Neuronal stem cell (in vitro differentiated cells): ENCODE measurements at regions not wholly inside any gene's neighbourhood (a gene's known extent, or its start where the extent isn't known, plus 50 kb on each side); places are given as distances from the start of the nearest gene placed in this dataset.

Experiments
- DNase-seq: peaks from one replicate; pipeline ENCODE4 v3.0.0-alpha.2; 2013; ENCODE audit warnings: low spot score
- H2AFZ ChIP-seq: one replicate; pipeline ENCODE4 v1.6.1; 2013; ENCODE audit warnings: mild to moderate bottlenecking, low read length, inconsistent platforms
- H2AK5ac ChIP-seq: 2 replicates; pipeline ENCODE4 v1.6.1; 2013; ENCODE audit warnings: low read depth, mild to moderate bottlenecking, inconsistent platforms, low read length, moderate library complexity, mixed read lengths
- H2BK120ac ChIP-seq: 2 replicates; pipeline ENCODE4 v1.6.1; 2013; ENCODE audit warnings: low read depth, mild to moderate bottlenecking, inconsistent platforms, low read length, moderate library complexity, mixed read lengths
- H2BK12ac ChIP-seq: one replicate; pipeline ENCODE4 v1.6.1; 2013; ENCODE audit warnings: low read length, inconsistent platforms
- H2BK15ac ChIP-seq: 2 replicates; pipeline ENCODE4 v1.6.1; 2013; ENCODE audit warnings: mild to moderate bottlenecking, low read length, inconsistent platforms, mixed read lengths
- H2BK5ac ChIP-seq: one replicate; pipeline ENCODE4 v1.6.1; 2013; ENCODE audit warnings: inconsistent platforms, mild to moderate bottlenecking, low read length, moderate library complexity
- H3K14ac ChIP-seq: one replicate; pipeline ENCODE4 v1.6.1; 2013; ENCODE audit warnings: low read length, inconsistent platforms
- H3K18ac ChIP-seq: 2 replicates; pipeline ENCODE4 v1.6.1; 2013; ENCODE audit warnings: low read length, inconsistent platforms
- H3K23ac ChIP-seq: 2 replicates; pipeline ENCODE4 v1.6.1; 2013; ENCODE audit warnings: low read depth, mild to moderate bottlenecking, mixed read lengths, low read length, inconsistent platforms; ENCODE audit not compliant: poor library complexity
- H3K27ac ChIP-seq: replicated peaks from 3 replicates; pipeline ENCODE4 v1.5.1; 2013; ENCODE audit warnings: low read length, inconsistent platforms
- H3K27me3 ChIP-seq, 3 experiments: 2 replicates each; pipeline ENCODE4 v1.6.1; 2013; ENCODE audit warnings: low read length in 3 of 3, mild to moderate bottlenecking in 2 of 3, inconsistent platforms in 1 of 3, low read depth in 1 of 3, mixed read lengths in 1 of 3, moderate library complexity in 1 of 3; ENCODE audit not compliant: control insufficient read depth in 3 of 3, insufficient read depth in 3 of 3
- H3K36me3 ChIP-seq, 2 donors: replicated peaks in 1 of 2; 2 replicates each; pipeline ENCODE4 v1.6.1; 2013; ENCODE audit warnings: low read length in 2 of 2; ENCODE audit not compliant: control insufficient read depth in 2 of 2, insufficient read depth in 2 of 2
- H3K4ac ChIP-seq: 2 replicates; pipeline ENCODE4 v1.6.1; 2013; ENCODE audit warnings: inconsistent platforms, mild to moderate bottlenecking, low read length, moderate library complexity
- H3K4me1 ChIP-seq, 2 donors: 1 replicate in 1 of 2; 2 replicates in 1 of 2; pipeline ENCODE4 v1.6.1; 2013; ENCODE audit warnings: low read length in 2 of 2, low read depth in 1 of 2; ENCODE audit not compliant: control insufficient read depth in 2 of 2, insufficient read depth in 1 of 2
- H3K4me2 ChIP-seq: one replicate; pipeline ENCODE4 v1.6.1; 2013; ENCODE audit warnings: mild to moderate bottlenecking, low read length, inconsistent platforms; ENCODE audit not compliant: insufficient read depth, poor library complexity, severe bottlenecking
- H3K4me3 ChIP-seq, 2 donors: 2 replicates each; pipeline ENCODE4 v1.5.1; 2013; ENCODE audit warnings: low read length in 2 of 2, mild to moderate bottlenecking in 2 of 2, inconsistent platforms in 1 of 2, moderate library complexity in 1 of 2
- H3K79me1 ChIP-seq: one replicate; pipeline ENCODE4 v1.6.1; 2013; ENCODE audit warnings: low read depth, mild to moderate bottlenecking, inconsistent platforms, low read length, moderate library complexity
- H3K9ac ChIP-seq: one replicate; pipeline ENCODE4 v1.6.1; 2013; ENCODE audit warnings: mild to moderate bottlenecking, low read depth, low read length, inconsistent platforms; ENCODE audit not compliant: poor library complexity
- H3K9me3 ChIP-seq, 2 donors: replicated peaks in 1 of 2; 2 replicates each; pipeline versions ENCODE3 to v1.6.1; 2013; ENCODE audit warnings: low read length in 2 of 2, mild to moderate bottlenecking in 2 of 2, inconsistent platforms in 1 of 2, low read depth in 1 of 2, mixed read lengths in 1 of 2, moderate library complexity in 1 of 2; ENCODE audit not compliant: control insufficient read depth in 2 of 2, insufficient read depth in 1 of 2
- H4K8ac ChIP-seq: one replicate; pipeline ENCODE4 v1.6.1; 2013; ENCODE audit warnings: low read depth, mild to moderate bottlenecking, inconsistent platforms, low read length, moderate library complexity
- H4K91ac ChIP-seq: one replicate; pipeline ENCODE4 v1.6.1; 2013; ENCODE audit warnings: low read length, low read depth, mild to moderate bottlenecking, inconsistent platforms; ENCODE audit not compliant: poor library complexity
- WGBS, 2 donors: extraction: QIAGEN DNeasy Blood & Tissue Kit; methylation state at CpG; one replicate each; pipeline ENCODE4 v1.1.7; 2013; ENCODE audit warnings: missing lambda C conversion rate in 2 of 2, mixed read lengths in 1 of 2; ENCODE audit not compliant: insufficient read length in 2 of 2, insufficient replicate concordance in 1 of 2; ENCODE audit errors: extremely low coverage in 2 of 2; 5-methylcytosine and 5-hydroxymethylcytosine counted together

DNA sequence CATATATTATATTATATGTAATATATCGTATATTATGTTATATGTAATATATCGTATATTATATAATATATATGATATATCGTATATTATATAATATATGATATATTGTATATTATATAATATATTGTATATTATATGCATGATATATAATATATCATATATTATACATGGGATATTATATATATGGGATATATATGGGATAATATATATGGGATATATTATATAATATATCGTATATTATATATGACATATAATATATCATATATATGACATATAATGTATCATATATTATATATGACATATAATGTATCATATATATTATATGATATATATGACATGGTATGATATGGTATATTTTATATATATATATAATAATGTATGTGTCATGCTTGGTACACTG is 79.5 kb upstream of the CALM2 start:
- Histone ChIP-seq H3K4me1 (peaks cover 11 to 14% of the 10 kb centered on the region in 2 donors), H3K9ac (no peak overlapping the region), H3K36me3 (no peaks in the 10 kb centered on the region), H3K14ac (no peak overlapping the region), H2AK5ac (no peak overlapping the region), H3K27ac (no peak overlapping the region), H3K9me3 (no peaks in the 10 kb centered on the region), H3K79me1 (no peaks in the 10 kb centered on the region), H3K27me3 (no peaks in the 10 kb centered on the region), H4K8ac (no peak overlapping the region), H3K4me3 (no peak overlapping the region), H3K4me2 (no peak overlapping the region), H2BK15ac (no peak overlapping the region), H4K91ac (no peak overlapping the region), H2BK12ac (no peak overlapping the region), H3K4ac (no peak overlapping the region), H3K23ac (no peak overlapping the region), H2BK5ac (no peak overlapping the region), H2BK120ac (no peak overlapping the region), H3K18ac (no peak overlapping the region), H2AFZ (no peak overlapping the region)
- DNase-seq = no peak
- no CpG with 5 or more reads among the region's 4 CpGs for WGBS, 2 donors

- H2BK12ac ChIP-seq = no peak overlapping the region
- H2AK5ac ChIP-seq = no peak overlapping the region
- no peak overlapping the region for H3K4ac ChIP-seq
- H3K23ac ChIP-seq = no peak overlapping the region
- H3K9me3 ChIP-seq = no peaks in the 10 kb centered on the region
- no peak overlapping the region for H3K18ac ChIP-seq
- no peaks in the 10 kb centered on the region for H3K79me1 ChIP-seq
- no peak overlapping the region for H4K8ac ChIP-seq
- no peaks in the 10 kb centered on the region for H3K36me3 ChIP-seq
- H2BK15ac ChIP-seq = no peak overlapping the region
- H3K27me3 ChIP-seq = no peaks in the 10 kb centered on the region
- H3K4me2 ChIP-seq = no peak overlapping the region
- H3K4me1 ChIP-seq = peaks cover 14 to 15% of the 10 kb centered on the region in 2 donors
- no peak overlapping the region for H2BK120ac ChIP-seq
- H2AFZ ChIP-seq = no peak overlapping the region
- DNase-seq = no peak
- no peak overlapping the region for H3K27ac ChIP-seq
- H4K91ac ChIP-seq = no peak overlapping the region
- H3K4me3 ChIP-seq = no peak overlapping the region
- no CpG with 5 or more reads among the region's 5 CpGs for WGBS, 2 donors
- H2BK5ac ChIP-seq = no peak overlapping the region
- no peak overlapping the region for H3K9ac ChIP-seq
- H3K14ac ChIP-seq = no peak overlapping the region
Measured at GRCh38 chr2:47254464-47254863, 78.2 kb upstream of the CALM2 start.

GRCh38 chr2:47253447-47253846 is 77.1 kb upstream of the CALM2 start:
- Histone ChIP-seq H2AK5ac (no peak overlapping the region), H2BK120ac (no peak overlapping the region), H2BK15ac (no peak overlapping the region), H3K4me2 (no peak overlapping the region), H3K79me1 (no peaks in the 10 kb centered on the region), H3K36me3 (no peaks in the 10 kb centered on the region), H4K91ac (no peak overlapping the region), H3K4me1 (peaks cover 22 to 24% of the 10 kb centered on the region in 2 donors), H3K14ac (no peak overlapping the region), H2BK5ac (no peak overlapping the region), H2BK12ac (no peak overlapping the region), H3K9ac (no peak overlapping the region), H3K18ac (no peak overlapping the region), H3K4ac (no peak overlapping the region), H3K27ac (no peak overlapping the region), H3K23ac (no peak overlapping the region), H4K8ac (no peak overlapping the region), H3K4me3 (no peak overlapping the region), H2AFZ (no peak overlapping the region), H3K27me3 (no peaks in the 10 kb centered on the region), H3K9me3 (no peaks in the 10 kb centered on the region)
- no peak for DNase-seq
- WGBS, 2 donors = no CpG with 5 or more reads among the region's 5 CpGs

GRCh38 chr2:47251404-47251675 is 75.0 kb upstream of the CALM2 start:
- Histone ChIP-seq H3K4me2 (no peak overlapping the region), H3K23ac (no peak overlapping the region), H4K8ac (no peak overlapping the region), H3K18ac (no peak overlapping the region), H3K9me3 (no peaks in the 10 kb centered on the region), H2BK5ac (no peak overlapping the region), H3K9ac (no peak overlapping the region), H3K79me1 (no peaks in the 10 kb centered on the region), H2AFZ (no peak overlapping the region), H4K91ac (no peak overlapping the region), H3K4ac (no peak overlapping the region), H2BK12ac (no peak overlapping the region), H3K4me3 (no peak overlapping the region), H3K4me1 (peaks cover 11 to 16% of the 10 kb centered on the region in 2 donors), H2BK15ac (no peak overlapping the region), H2BK120ac (no peak overlapping the region), H3K27me3 (no peaks in the 10 kb centered on the region), H3K27ac (no peak overlapping the region), H3K36me3 (no peaks in the 10 kb centered on the region), H2AK5ac (no peak overlapping the region), H3K14ac (no peak overlapping the region)
- no CpG with 5 or more reads among the region's 3 CpGs for WGBS, 2 donors
- no peak for DNase-seq
